GM12873 (cell line): ENCODE measurements at regions not wholly inside any gene's neighbourhood (a gene's known extent, or its start where the extent isn't known, plus 50 kb on each side); places are given as distances from the start of the nearest gene placed in this dataset.

ENCODE experiments used
- CTCF ChIP-seq: IDR thresholded peaks from 2 replicates; pipeline ENCODE4 v1.5.1; 2012; ENCODE audit warnings: low read depth, mild to moderate bottlenecking, moderate library complexity, low read length, control low read depth; ENCODE audit not compliant: insufficient read depth; ENCODE audit errors: missing control alignments

- TF ChIP-seq CTCF: no peak
Observed at GRCh38 chr13:27354379-27354778, 70.0 kb upstream of the GTF3A start.

- no peak for TF ChIP-seq CTCF
Observed at GRCh38 chr13:27355894-27356293, 68.5 kb upstream of the GTF3A start.

DNA sequence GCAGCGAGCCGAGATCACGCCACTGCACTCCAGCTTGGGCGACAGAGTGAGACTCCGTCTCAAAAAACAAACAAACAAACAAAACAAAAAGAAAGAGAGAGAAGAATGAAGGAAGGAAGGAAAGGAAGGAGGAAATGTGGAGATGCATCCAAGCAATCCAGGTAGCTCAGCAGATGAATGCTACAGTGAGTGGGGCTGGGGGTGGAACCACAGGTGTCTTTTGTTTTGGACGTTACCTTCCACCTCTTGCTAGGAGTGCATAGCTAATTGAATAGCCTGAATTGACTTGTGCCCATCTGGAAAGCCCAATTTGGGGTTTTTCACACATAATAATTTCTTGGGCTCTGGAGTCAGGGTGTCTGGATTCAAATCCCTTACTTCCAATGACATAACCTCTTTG lies 66.0 kb upstream of the GTF3A start:
- TF ChIP-seq CTCF: no peak

DNA sequence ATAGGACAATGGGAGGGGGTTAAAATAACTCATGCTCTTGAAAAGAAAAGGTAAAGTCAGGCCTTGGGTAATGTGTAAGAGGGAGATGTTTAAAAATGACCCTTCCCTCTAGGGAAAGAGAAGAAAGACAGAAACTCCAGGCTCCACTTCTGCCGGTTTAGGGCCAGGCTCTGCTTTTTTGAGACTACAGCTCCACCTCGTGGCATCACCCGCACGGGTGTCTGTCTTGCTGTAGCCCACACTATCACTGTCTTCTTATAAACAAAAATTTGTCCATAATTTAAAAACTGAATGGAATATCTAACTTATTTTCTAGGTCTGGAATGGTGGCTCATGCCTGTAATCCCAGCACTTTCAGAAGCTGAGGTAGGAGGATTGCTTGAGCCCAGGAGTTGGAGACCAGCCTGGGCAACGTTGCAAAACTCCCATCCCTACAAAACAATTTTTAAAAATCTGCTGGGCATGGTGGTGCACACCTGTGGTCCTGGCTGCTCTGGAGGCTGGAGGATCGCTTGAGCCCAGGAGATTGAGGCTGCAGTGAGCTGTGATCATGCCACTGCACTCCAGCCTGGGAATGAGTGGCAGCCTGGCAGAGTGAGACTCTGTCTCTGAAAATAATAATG lies 65.1 kb upstream of the GTF3A start:
- TF ChIP-seq CTCF: peak; percentile 81

- TF ChIP-seq CTCF: no peak
Observed at GRCh38 chr13:27360562-27360961, 63.9 kb upstream of the GTF3A start.

GRCh38 chr13:27362064-27362751 lies 62.2 kb upstream of the GTF3A start:
- TF ChIP-seq CTCF: peak; percentile 98

- TF ChIP-seq CTCF: no peak
Observed at GRCh38 chr13:27367570-27367969, 56.8 kb upstream of the GTF3A start.
